SU-DHL-6 (cell line): ENCODE measurements at regions not wholly inside any gene's neighbourhood (a gene's known extent, or its start where the extent isn't known, plus 50 kb on each side); places are given as distances from the start of the nearest gene placed in this dataset.

Experiments
- H2AFZ ChIP-seq: fragments of 200-600 bp; sonication (generic); 2 replicates; pipeline ENCODE4 v1.6.1; 2014; ENCODE audit warnings: low read depth, mild to moderate bottlenecking, moderate library complexity, mixed read lengths, antibody characterized with exemption, low read length; ENCODE audit not compliant: severe bottlenecking
- H3F3A ChIP-seq: fragments of 200-600 bp; shearing (Covaris generic); 2 replicates; pipeline ENCODE4 v1.6.0; 2016; ENCODE audit warnings: antibody characterized with exemption, mild to moderate bottlenecking; ENCODE audit not compliant: insufficient read depth
- H3K27ac ChIP-seq: fragments of 200-600 bp; sonication (generic); 2 replicates; pipeline ENCODE4 v1.5.1; 2016; ENCODE audit warnings: low read depth, mild to moderate bottlenecking, low read length, moderate library complexity, mixed read lengths
- H3K27me3 ChIP-seq: fragments of 200-600 bp; sonication (generic), shearing (Covaris generic); 2 replicates; pipeline ENCODE4 v1.6.0; 2014; ENCODE audit warnings: mild to moderate bottlenecking, low read length
- H3K36me3 ChIP-seq: fragments of 200-600 bp; sonication (generic); 2 replicates; pipeline ENCODE4 v1.6.1; 2014; ENCODE audit warnings: mild to moderate bottlenecking, low read length, mixed read lengths
- H3K4me2 ChIP-seq: fragments of 300-600, 200-600 bp; shearing (Covaris generic), sonication (generic); 2 replicates; pipeline ENCODE4 v1.6.0; 2014; ENCODE audit warnings: low read length, low read depth, mild to moderate bottlenecking; ENCODE audit not compliant: poor library complexity, severe bottlenecking
- H3K4me3 ChIP-seq: fragments of 200-600 bp; sonication (generic); 2 replicates; pipeline ENCODE4 v1.5.1; 2014; ENCODE audit warnings: antibody characterized with exemption, low read length, mild to moderate bottlenecking, mixed read lengths; ENCODE audit not compliant: insufficient read depth, poor library complexity, severe bottlenecking
- H3K79me2 ChIP-seq: fragments of 200-600 bp; sonication (generic); 2 replicates; pipeline ENCODE4 v1.6.1; 2014; ENCODE audit warnings: mild to moderate bottlenecking, low read length, moderate library complexity; ENCODE audit not compliant: insufficient read depth
- H3K9ac ChIP-seq: fragments of 200-600 bp; sonication (generic); 2 replicates; pipeline ENCODE4 v1.7.0; 2014; ENCODE audit warnings: mild to moderate bottlenecking, low read length
- H3K9me2 ChIP-seq: fragments of 200-600 bp; sonication (generic); replicated peaks from 2 replicates; pipeline ENCODE4 v1.6.1; 2014; ENCODE audit warnings: low read length; ENCODE audit not compliant: insufficient read depth
- H3K9me3 ChIP-seq: fragments of 200-600 bp; sonication (generic); 2 replicates; pipeline ENCODE4 v1.6.1; 2014; ENCODE audit warnings: low read length, mixed read lengths; ENCODE audit not compliant: insufficient read depth
- H4K20me1 ChIP-seq: fragments of 200-600 bp; sonication (generic); 2 replicates; pipeline ENCODE4 v1.6.1; 2014; ENCODE audit warnings: low read depth, mild to moderate bottlenecking, antibody characterized with exemption, low read length, moderate library complexity, mixed read lengths
- CTCF ChIP-seq: fragments of 200-600 bp; sonication (generic); IDR thresholded peaks from one replicate; pipeline ENCODE4 v1.5.1; 2017; ENCODE audit warnings: antibody characterized with exemption, mild to moderate bottlenecking, low read length, moderate library complexity; ENCODE audit not compliant: insufficient read depth, poor library complexity, severe bottlenecking
- EZH2phosphoT487 ChIP-seq: fragments of 200-600 bp; sonication (generic), shearing (Covaris generic); conservative IDR thresholded peaks from 2 replicates; pipeline ENCODE4 v1.6.1; 2018; ENCODE audit warnings: mild to moderate bottlenecking, antibody characterized with exemption, low read length, moderate library complexity, mixed read lengths

DNA sequence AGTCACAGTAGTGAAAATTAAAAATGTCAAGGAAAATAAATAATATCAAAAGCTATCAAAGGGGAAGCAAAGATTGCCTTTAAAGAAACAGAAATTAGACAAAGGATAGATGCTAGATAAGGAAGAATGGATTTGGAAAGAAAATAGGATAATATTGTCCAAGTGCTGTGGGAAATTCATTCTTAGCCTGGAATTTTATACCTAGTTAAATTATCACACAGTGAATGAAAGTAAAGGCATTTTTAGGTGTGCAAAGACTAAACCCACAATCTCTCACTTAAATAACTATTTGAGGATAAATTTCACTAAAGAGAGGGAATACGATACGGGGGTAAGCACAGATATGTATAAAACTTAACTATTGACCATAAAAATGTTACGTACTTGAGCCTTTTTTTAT is 511.1 kb downstream of the TMEM135 start:
- Histone ChIP-seq H3K9ac (no peak overlapping the region), H3F3A (no peaks in the 10 kb centered on the region)

DNA sequence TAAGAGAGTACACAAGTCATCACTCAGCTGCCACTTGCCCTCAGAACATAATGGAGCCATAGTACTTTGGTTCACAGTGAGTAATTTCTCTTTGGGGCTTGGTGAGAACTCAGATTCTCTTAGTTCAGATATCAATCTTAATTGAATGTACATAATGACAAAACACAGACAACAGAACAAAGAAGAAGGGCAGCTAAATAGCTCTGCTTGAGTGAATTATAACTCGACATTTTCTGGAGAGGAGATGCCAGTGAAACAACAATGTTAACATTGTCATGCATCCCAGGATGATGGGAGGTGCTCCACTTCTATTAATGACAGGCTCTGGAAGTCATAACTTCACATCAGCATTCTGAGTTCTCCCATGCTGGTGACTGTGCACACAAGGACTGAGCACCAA is 508.1 kb downstream of the TMEM135 start:
- TF ChIP-seq CTCF: no peak
- TF ChIP-seq EZH2phosphoT487: no peak
- Histone ChIP-seq H3K9me2 (no peaks in the 10 kb centered on the region), H3K36me3 (no peaks in the 10 kb centered on the region), H3K79me2 (no peaks in the 10 kb centered on the region), H3K27me3 (no peaks in the 10 kb centered on the region), H3F3A (no peaks in the 10 kb centered on the region), H3K4me3 (no peak overlapping the region), H3K9me3 (peaks cover 14% of the 10 kb centered on the region; the same call in 1 of the 2 replicates), H3K4me2 (no peak overlapping the region), H2AFZ (no peak overlapping the region), H4K20me1 (no peaks in the 10 kb centered on the region), H3K9ac (no peak overlapping the region), H3K27ac (no peak overlapping the region)

More for the DNA sequence above, 511.1 kb downstream of the TMEM135 start:
- TF ChIP-seq CTCF (no peak), EZH2phosphoT487 (no peak)
- no peaks in the 10 kb centered on the region for H4K20me1 ChIP-seq
- H3K27ac ChIP-seq: no peak overlapping the region
- no peaks in the 10 kb centered on the region for H3K27me3 ChIP-seq
- H3K4me3 ChIP-seq: no peak overlapping the region
- H3K36me3 ChIP-seq: no peaks in the 10 kb centered on the region
- no peak overlapping the region for H2AFZ ChIP-seq
- no peaks in the 10 kb centered on the region for H3K79me2 ChIP-seq
- no peak overlapping the region for H3K4me2 ChIP-seq
- H3K9me2 ChIP-seq: no peaks in the 10 kb centered on the region
- H3K9me3 ChIP-seq: peaks cover 9% of the 10 kb centered on the region; the same call in 1 of the 2 replicates

DNA sequence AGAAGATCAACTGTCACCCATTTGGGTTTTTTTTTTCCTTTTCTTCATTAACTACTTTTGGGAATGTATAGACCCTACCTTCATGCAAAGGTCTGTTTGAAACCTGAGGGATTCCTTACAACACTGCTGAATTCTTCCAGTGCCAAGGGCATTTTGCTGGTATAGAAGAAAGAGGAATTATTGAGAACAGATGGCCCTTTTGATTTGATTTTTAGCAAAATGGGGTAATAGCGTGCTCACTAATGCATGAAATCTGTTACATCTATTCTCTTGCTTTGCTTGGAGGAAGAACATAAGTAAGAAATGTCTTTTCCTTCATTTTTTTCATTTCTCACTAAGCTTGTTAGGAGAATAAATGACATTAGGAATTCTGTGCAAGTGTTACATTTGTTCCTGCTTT is 501.9 kb downstream of the TMEM135 start:
- Histone ChIP-seq H3K9me3 (peaks cover 4% of the 10 kb centered on the region; the same call in 1 of the 2 replicates), H3K4me3 (no peak overlapping the region), H3K4me2 (no peak overlapping the region), H3F3A (no peaks in the 10 kb centered on the region), H3K27me3 (no peaks in the 10 kb centered on the region), H3K79me2 (no peaks in the 10 kb centered on the region), H3K9ac (no peak overlapping the region), H3K27ac (no peak overlapping the region), H2AFZ (no peak overlapping the region), H3K36me3 (no peaks in the 10 kb centered on the region), H3K9me2 (no peaks in the 10 kb centered on the region), H4K20me1 (no peaks in the 10 kb centered on the region)
- no peak for TF ChIP-seq CTCF
- no peak for TF ChIP-seq EZH2phosphoT487
